Transverse colon (tissue), 3 donors: ENCODE measurements at regions not wholly inside any gene's neighbourhood (a gene's known extent, or its start where the extent isn't known, plus 50 kb on each side); places are given as distances from the start of the nearest gene placed in this dataset.

ENCODE experiments used
- CTCF ChIP-seq, 5 experiments: fragments of 200-600 bp in 3 of 5; fragments of 450-650 bp in 2 of 5; sonication (generic) in 3 of 5; IDR thresholded peaks; 1 replicate in 2 of 5; 2 replicates in 3 of 5; pipeline ENCODE4 v1.5.1; 2016 to 2017; ENCODE audit warnings: antibody characterized with exemption in 5 of 5, inconsistent platforms in 3 of 5, mild to moderate bottlenecking in 2 of 5, moderate library complexity in 1 of 5
- POLR2A ChIP-seq: fragments of 450-650 bp; IDR thresholded peaks from one replicate; pipeline ENCODE4 v1.6.1; 2016; ENCODE audit warnings: antibody characterized with exemption, mild to moderate bottlenecking, moderate library complexity

- TF ChIP-seq CTCF (IDR thresholded peaks at IDR 0.05) (no peak), POLR2A (no peak)
Observed at GRCh38 chr3:116512931-116513330, 67.6 kb upstream of the LSAMP start.
